ENCODE measurements at regions not wholly inside any gene's neighbourhood (a gene's known extent, or its start where the extent isn't known, plus 50 kb on each side); places are given as distances from the start of the nearest gene placed in this dataset.

- Mint-ChIP-seq H3K4me1 (ENCODE audit: low read depth) (no peaks in the 10 kb centered on the region), H3K9me3 (no peaks in the 10 kb centered on the region), H3K4me3 (no peak overlapping the region), H3K27ac (no peak overlapping the region), H3K27me3 (ENCODE audit: low read depth) (no peaks in the 10 kb centered on the region), H3K36me3 (ENCODE audit: low read depth) (no peaks in the 10 kb centered on the region)
Measured at GRCh38 chr14:35988972-35989690, 163.0 kb downstream of the BRMS1L start.

- Mint-ChIP-seq H3K36me3 (ENCODE audit: low read depth) (no peaks in the 10 kb centered on the region), H3K27me3 (ENCODE audit: low read depth) (no peaks in the 10 kb centered on the region), H3K9me3 (no peaks in the 10 kb centered on the region), H3K4me1 (ENCODE audit: low read depth) (no peaks in the 10 kb centered on the region), H3K4me3 (no peak overlapping the region), H3K27ac (no peak overlapping the region)
Measured at GRCh38 chr14:35988550-35988949, 162.4 kb downstream of the BRMS1L start.

GRCh38 chr14:35987731-35988130, 161.6 kb downstream of the BRMS1L start:
- Mint-ChIP-seq H3K4me1 (ENCODE audit: low read depth) (no peaks in the 10 kb centered on the region), H3K36me3 (ENCODE audit: low read depth) (no peaks in the 10 kb centered on the region), H3K4me3 (no peak overlapping the region), H3K27ac (no peak overlapping the region), H3K27me3 (ENCODE audit: low read depth) (no peaks in the 10 kb centered on the region), H3K9me3 (no peaks in the 10 kb centered on the region)

GRCh38 chr14:35986219-35986573, 160.1 kb downstream of the BRMS1L start:
- H3K27ac Mint-ChIP-seq = no peak overlapping the region
- no peak overlapping the region for H3K4me3 Mint-ChIP-seq
- no peaks in the 10 kb centered on the region for H3K9me3 Mint-ChIP-seq
- H3K4me1 Mint-ChIP-seq (ENCODE audit: low read depth) = no peaks in the 10 kb centered on the region
- no peaks in the 10 kb centered on the region for H3K36me3 Mint-ChIP-seq (ENCODE audit: low read depth)
- no peaks in the 10 kb centered on the region for H3K27me3 Mint-ChIP-seq (ENCODE audit: low read depth)

- Mint-ChIP-seq H3K27me3 (ENCODE audit: low read depth) (no peaks in the 10 kb centered on the region), H3K27ac (no peak overlapping the region), H3K4me1 (ENCODE audit: low read depth) (no peaks in the 10 kb centered on the region), H3K4me3 (no peak overlapping the region), H3K36me3 (ENCODE audit: low read depth) (no peaks in the 10 kb centered on the region), H3K9me3 (no peaks in the 10 kb centered on the region)
Measured at GRCh38 chr14:35985474-35986218, 159.5 kb downstream of the BRMS1L start.

GRCh38 chr14:35979531-35979930, 153.4 kb downstream of the BRMS1L start:
- Mint-ChIP-seq H3K36me3 (ENCODE audit: low read depth) (no peaks in the 10 kb centered on the region), H3K9me3 (no peaks in the 10 kb centered on the region), H3K27me3 (ENCODE audit: low read depth) (no peaks in the 10 kb centered on the region), H3K4me1 (ENCODE audit: low read depth) (no peaks in the 10 kb centered on the region), H3K4me3 (no peak overlapping the region), H3K27ac (no peak overlapping the region)

- Mint-ChIP-seq H3K4me1 (ENCODE audit: low read depth) (no peaks in the 10 kb centered on the region), H3K9me3 (no peaks in the 10 kb centered on the region), H3K36me3 (ENCODE audit: low read depth) (no peaks in the 10 kb centered on the region), H3K27ac (no peak overlapping the region), H3K4me3 (no peak overlapping the region), H3K27me3 (ENCODE audit: low read depth) (no peaks in the 10 kb centered on the region)
Measured at GRCh38 chr14:35978561-35978960, 152.4 kb downstream of the BRMS1L start.

GRCh38 chr14:35975814-35976213, 149.7 kb downstream of the BRMS1L start:
- no peaks in the 10 kb centered on the region for H3K4me1 Mint-ChIP-seq (ENCODE audit: low read depth)
- no peak overlapping the region for H3K4me3 Mint-ChIP-seq
- H3K27ac Mint-ChIP-seq = no peak overlapping the region
- no peaks in the 10 kb centered on the region for H3K27me3 Mint-ChIP-seq (ENCODE audit: low read depth)
- H3K36me3 Mint-ChIP-seq (ENCODE audit: low read depth) = no peaks in the 10 kb centered on the region
- no peaks in the 10 kb centered on the region for H3K9me3 Mint-ChIP-seq

GRCh38 chr14:35973770-35974169, 147.6 kb downstream of the BRMS1L start:
- Mint-ChIP-seq H3K4me1 (ENCODE audit: low read depth) (no peaks in the 10 kb centered on the region), H3K27ac (no peak overlapping the region), H3K36me3 (ENCODE audit: low read depth) (no peaks in the 10 kb centered on the region), H3K9me3 (no peaks in the 10 kb centered on the region), H3K27me3 (ENCODE audit: low read depth) (no peaks in the 10 kb centered on the region), H3K4me3 (no peak overlapping the region)

- peaks cover 4% of the 10 kb centered on the region for H3K27me3 Mint-ChIP-seq (ENCODE audit: low read depth)
- H3K27ac Mint-ChIP-seq = no peak overlapping the region
- no peaks in the 10 kb centered on the region for H3K36me3 Mint-ChIP-seq (ENCODE audit: low read depth)
- H3K4me1 Mint-ChIP-seq (ENCODE audit: low read depth) = no peaks in the 10 kb centered on the region
- H3K9me3 Mint-ChIP-seq = no peaks in the 10 kb centered on the region
- H3K4me3 Mint-ChIP-seq = no peak overlapping the region
Measured at GRCh38 chr14:35971965-35972630, 146.0 kb downstream of the BRMS1L start.

GRCh38 chr14:35969310-35969709, 143.2 kb downstream of the BRMS1L start:
- no peaks in the 10 kb centered on the region for H3K9me3 Mint-ChIP-seq
- H3K27me3 Mint-ChIP-seq (ENCODE audit: low read depth) = peaks cover 4% of the 10 kb centered on the region
- no peak overlapping the region for H3K4me3 Mint-ChIP-seq
- H3K36me3 Mint-ChIP-seq (ENCODE audit: low read depth) = no peaks in the 10 kb centered on the region
- no peak overlapping the region for H3K27ac Mint-ChIP-seq
- H3K4me1 Mint-ChIP-seq (ENCODE audit: low read depth) = no peaks in the 10 kb centered on the region

- peaks cover 4% of the 10 kb centered on the region for H3K27me3 Mint-ChIP-seq (ENCODE audit: low read depth)
- no peaks in the 10 kb centered on the region for H3K4me1 Mint-ChIP-seq (ENCODE audit: low read depth)
- H3K4me3 Mint-ChIP-seq = no peak overlapping the region
- no peaks in the 10 kb centered on the region for H3K36me3 Mint-ChIP-seq (ENCODE audit: low read depth)
- no peak overlapping the region for H3K27ac Mint-ChIP-seq
- no peaks in the 10 kb centered on the region for H3K9me3 Mint-ChIP-seq
Measured at GRCh38 chr14:35965400-35965799, 139.3 kb downstream of the BRMS1L start.

GRCh38 chr14:35964697-35965286, 138.7 kb downstream of the BRMS1L start:
- Mint-ChIP-seq H3K4me1 (ENCODE audit: low read depth) (no peaks in the 10 kb centered on the region), H3K27me3 (ENCODE audit: low read depth) (peaks cover 4% of the 10 kb centered on the region), H3K27ac (no peak overlapping the region), H3K9me3 (no peaks in the 10 kb centered on the region), H3K36me3 (ENCODE audit: low read depth) (no peaks in the 10 kb centered on the region), H3K4me3 (no peak overlapping the region)

GRCh38 chr14:35963209-35963608, 137.1 kb downstream of the BRMS1L start:
- Mint-ChIP-seq H3K27ac (no peak overlapping the region), H3K27me3 (ENCODE audit: low read depth) (peaks cover 4% of the 10 kb centered on the region), H3K9me3 (no peaks in the 10 kb centered on the region), H3K4me1 (ENCODE audit: low read depth) (peaks cover 2% of the 10 kb centered on the region), H3K36me3 (ENCODE audit: low read depth) (no peaks in the 10 kb centered on the region), H3K4me3 (no peak overlapping the region)
